ENCODE measurements at regions not wholly inside any gene's neighbourhood (a gene's known extent, or its start where the extent isn't known, plus 50 kb on each side); places are given as distances from the start of the nearest gene placed in this dataset.
A peak's percentile ranks its signal among the peaks of the same experiment; 100 is the strongest.

DNA sequence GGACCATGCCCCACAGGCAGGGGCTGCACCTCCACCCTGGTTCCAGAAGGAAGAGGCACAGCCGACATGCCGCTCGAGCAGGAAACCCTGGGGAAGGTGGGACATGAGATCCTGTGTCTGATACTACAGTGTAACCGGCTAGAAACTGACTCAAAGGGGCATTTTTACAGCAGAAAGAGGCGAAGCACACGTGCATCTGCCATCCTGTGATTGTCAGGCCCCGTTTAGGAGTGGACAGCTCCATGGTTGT is 62.7 kb downstream of the SIK1 start:
- no peak for DNase-seq

DNA sequence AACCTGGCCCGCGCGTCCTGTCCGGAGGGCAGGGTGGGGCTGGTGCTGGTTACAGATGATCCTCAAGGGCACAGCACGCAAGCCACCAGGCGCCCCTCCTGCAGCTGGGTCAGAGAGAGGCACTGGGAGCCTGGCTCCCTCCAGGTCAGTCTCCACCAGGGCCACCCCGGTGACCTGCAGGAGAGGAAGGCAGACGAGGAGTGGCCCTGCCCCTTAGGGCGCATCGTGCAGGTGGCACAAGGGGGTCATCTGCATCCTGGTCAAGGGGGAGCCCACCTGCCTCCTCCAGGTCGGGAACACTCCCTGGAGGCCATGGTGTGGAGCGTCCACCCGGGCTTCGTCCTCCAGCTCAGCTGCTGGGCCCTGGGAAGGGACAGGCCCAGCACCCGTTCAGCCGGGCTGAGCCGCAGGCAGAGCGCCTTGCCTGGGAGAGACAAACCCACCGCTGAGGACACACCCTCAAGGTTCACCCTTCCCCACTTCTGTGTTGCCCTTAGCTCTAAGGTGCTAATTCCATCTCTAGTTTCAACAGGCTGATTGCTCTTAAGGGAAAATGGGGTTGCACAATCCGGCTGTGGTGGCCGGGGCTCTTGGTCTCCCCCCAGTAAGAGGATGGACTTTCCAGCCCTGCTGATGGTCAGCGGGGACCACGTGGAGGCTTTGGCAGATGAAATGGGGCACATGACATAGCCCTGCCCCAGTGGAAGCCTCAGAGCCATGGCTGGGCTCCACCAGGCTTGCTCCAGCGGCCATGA is 63.2 kb downstream of the SIK1 start:
- no peak for DNase-seq

DNA sequence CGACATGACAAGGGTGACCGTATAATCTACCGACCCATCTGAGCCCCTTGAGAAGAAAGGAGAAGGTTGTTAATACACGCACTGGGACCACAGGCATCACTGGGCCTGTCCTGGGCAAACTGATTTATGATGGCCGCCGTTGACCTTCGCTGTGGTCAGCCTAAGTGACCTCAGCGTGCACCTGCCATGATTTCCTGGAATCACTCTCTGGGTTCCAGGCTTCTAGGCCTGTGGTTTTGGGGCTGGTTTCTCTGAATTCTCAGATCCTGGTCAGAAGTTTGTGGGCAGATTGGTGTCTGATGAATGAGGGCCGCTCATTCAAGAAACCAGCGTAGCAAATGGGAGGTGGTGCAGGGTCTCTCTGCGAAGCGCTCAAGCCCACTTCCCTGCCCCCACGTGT is 64.0 kb downstream of the SIK1 start:
- DNase-seq = no peak

DNA sequence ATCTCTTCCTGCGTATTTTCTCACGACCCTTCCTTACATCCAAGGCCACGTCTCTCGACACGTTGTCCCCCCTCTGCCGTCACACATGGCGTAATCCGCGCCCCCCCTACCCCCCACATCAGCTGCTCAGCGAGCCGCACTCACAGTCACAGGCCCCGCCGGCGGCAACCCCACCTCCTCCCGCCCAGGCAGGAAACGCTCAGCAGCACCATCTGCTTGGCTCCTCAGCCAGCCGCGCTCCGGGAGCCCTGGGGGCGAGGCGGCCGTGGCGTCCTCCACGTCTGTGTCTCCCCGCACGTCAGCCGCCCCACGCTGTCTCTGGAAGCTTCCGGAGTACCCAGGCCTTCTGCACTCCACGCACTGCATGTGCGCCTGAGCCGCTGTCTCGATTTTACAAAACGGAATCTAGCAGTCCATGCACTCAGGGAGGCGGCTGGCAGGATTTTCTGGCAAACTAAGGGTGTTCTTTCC is 64.6 kb downstream of the SIK1 start:
- DNase-seq = no peak

DNA sequence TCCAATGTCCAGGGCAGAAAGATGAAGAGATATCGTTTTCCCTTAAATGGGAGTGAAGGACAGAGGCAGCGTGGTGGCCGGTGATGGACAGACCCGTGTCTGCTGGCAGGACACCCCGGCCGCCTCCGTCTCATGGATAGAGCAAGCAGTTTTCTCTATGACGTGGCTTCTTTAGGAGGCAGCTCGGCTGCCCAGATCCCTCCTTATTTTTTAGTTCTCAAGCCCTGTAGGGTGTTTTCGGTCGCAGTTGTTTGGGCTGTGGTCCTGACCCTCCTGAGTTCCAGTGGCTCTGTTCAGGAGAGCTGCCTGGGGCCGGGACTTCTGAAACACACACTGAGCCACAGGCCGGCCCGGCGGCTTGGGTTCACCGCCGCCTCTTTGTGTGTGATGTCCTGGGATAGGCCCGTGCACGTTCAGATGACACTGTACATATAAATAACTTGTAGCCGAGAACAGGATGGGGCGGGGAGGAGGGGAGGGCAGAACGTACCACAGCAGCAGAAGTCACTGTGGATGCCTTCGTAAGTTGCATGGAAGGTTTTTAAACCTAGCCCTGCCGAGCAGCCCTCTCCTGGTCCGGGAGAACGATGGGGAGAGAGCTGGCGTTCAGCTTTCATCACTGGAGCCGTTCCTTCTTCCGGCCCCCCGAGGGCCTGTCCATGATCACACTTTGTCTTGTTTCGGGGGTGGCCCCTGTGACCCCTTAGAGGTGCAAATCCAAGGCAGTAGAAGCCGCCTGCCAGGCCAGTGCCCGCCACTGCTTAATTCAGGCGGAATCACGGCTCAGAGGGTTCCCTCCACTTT is 65.2 kb downstream of the SIK1 start:
- no peak for DNase-seq

DNA sequence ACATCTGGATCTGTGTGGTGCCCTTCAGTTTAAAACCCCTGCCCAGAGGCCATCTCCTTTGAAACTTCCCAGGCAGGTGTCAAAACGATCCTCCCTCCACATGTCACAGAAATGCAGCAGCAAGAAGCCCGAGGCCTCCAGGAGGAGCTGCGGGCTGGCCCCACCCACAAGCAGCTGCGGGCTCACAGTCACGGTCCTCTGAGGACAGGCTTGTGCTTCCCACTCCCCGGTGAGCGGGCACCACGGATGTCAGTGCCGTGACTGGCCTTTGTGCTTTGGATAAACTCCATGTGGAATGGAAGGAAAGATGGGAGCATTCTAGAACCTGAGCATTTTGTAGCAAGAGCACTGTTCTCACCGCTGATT is 65.8 kb downstream of the SIK1 start:
- DNase-seq = no peak

DNA sequence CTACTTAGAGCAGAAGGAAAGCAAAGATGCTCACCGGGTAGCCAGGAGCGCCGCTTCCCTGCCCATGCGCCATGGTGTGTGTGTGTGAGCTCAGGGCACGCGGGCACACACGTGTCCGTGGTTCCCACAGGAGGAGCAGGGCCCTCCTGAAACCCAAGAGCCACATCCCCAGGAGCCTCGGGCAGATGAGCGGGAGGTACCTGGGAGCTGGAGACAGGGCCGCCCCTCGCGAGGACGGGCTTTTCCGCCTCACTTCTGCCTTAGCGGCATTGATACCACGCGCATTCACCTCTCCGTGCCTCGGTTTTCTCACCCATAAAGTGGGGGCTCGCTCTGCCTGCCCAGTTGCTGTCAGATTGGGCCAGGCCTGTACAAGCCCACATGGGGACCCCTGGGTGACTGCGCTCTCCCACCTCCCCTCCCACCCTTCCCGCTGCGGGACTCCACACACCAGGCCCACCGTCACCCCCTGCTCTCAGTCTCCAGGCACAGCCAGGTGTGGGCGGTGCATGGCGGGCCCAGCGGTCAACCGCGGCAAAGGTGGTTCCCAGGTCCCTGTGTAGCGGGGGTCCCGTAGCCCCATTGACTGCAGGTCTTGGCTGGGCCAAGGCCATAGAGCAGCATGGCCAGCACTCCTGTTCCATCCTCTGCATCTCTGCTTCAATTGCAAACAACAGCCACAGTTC is 66.3 kb downstream of the SIK1 start:
- DNase-seq = no peak

DNA sequence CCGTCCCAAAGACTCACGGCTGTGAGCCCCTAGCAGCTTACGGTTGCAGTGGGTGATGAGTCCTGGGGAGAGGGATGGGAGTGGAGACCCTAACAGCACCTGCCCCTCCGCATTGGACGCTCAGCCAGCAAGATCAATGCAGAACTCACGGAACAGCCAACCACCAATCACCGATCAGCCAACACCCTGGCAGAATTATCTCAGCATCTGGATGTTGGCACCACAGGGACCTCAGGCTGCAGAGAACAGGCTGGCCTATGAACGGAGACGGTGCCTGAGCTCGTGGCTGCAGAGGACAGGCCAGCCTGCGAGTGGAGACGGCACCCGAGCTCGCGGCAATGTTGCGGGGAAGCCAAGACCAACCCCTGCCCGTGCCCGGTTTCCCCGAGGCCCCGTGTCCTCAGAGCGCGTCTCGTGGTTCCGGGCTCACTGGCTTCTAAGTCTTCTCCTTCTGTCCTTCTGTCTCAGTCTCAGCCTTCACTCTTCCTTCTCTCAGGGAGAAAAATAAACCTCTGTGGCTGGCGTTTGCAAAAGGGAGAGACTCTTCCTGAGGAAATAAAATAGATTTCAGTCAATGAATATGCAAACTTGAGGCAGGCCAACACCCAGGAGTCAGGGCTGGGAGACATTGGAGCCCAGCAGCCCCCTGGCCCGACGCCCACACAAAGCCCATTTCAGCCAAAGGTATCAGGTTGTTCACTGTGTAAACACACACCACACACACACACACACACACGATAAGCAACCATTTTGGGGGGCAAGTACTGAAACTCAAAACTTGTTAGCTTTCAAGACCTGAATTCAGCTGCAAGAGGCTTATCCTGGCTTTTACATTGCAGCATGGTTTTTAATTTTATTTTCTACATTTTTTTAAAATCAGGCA is 67.8 kb downstream of the SIK1 start:
- DNase-seq = no peak

DNA sequence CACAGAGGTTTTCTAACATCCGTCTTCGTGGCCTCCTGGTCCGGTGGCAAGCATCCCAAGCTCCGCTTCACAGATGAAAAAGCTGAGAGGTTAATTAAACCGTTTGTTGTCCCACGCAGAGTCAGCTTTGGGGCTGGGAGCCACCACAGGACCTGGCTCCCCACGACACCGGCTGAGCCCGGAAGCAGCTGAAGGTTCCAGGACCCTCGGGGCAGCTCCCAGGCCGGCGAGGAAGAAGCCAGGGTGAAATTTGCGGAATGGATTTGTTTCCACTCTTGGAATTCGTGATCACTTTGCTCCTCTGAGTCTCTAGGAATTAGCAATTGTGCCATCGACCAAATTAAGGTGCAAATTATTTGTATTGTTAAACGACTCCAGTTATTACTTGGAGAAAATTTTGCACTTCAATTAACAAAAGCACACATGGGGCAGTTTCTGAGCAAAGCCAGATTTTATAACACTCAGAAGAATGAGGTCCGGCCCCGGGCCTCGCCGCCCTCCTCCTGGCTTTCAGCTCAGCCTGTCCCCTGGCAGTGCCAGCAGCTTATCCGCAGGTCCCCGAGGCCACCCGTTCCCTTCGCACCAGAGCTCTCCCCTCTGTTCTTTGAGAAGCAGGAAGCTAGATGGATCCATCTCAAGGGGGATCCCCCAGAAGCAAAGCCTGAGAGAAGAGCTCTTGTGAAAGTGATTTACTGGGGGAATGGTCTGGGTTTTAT is 69.1 kb downstream of the SIK1 start:
- DNase-seq = no peak

DNA sequence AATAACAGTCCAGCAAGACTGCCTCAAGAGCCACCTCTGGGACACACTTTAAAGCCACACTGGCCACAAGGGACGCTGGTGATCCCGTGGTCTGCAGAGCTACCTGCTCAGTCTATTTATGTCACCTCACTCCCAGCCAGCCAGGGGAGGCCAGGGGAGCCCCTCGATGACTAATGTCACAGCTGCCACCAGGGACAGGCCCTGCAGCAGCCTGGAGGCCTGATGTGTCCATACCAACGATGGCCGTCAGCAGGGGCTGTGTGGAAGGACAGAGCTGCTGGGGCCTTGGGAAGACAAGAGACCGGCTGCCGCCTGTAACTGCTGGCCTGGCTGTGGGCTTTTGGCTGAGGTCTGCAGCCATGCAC is 71.0 kb downstream of the SIK1 start:
- no peak for DNase-seq

DNA sequence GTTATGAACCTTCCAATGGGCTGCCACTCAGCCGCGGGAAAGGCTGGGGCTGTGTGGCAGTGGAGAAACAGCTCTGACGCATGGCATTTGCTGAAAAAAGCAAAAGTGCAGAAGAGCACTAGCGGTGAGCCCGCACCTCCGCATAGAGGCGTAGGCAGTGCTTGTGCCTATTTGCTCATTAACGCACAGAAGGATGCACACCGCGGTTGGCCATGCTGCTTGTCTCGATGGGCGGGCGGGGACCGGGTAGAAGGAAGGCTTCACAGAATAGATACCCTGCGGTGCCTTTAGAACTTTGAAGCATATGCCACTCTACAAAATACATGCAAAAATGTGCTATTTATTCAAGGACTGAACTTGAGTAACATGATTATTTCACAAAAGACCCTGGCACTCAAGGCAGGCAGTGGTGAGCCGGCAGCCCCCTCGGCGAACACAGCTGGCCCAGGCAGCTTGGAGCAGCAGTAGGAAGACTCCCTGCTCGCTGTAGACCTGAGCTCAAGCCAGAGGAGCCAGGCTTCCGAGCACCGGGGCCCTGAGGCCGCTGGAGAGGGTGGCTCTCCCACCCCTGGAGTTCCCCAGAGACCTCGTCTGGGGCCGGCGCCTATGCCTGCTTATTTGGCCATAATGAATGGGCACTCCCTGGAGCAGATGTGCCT is 71.5 kb downstream of the SIK1 start:
- no peak for DNase-seq

DNA sequence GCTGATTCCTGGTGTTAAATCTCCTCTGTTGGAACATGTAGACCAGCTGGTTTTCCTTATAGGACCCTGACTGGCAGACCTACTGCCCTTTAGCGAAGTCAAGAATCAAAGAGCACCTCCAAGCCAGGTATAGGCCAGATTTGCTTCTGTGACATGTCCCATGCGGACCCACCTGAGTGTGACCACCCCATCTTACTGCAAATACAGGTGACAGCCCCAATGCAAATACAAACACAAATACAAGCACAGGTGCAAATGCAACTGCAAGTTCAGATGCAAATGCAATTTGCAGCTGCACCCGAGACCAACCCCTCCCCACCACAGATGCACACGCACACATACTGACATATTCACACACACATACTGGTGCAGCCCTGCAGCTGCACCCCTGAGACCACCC is 72.3 kb downstream of the SIK1 start:
- no peak for DNase-seq

DNA sequence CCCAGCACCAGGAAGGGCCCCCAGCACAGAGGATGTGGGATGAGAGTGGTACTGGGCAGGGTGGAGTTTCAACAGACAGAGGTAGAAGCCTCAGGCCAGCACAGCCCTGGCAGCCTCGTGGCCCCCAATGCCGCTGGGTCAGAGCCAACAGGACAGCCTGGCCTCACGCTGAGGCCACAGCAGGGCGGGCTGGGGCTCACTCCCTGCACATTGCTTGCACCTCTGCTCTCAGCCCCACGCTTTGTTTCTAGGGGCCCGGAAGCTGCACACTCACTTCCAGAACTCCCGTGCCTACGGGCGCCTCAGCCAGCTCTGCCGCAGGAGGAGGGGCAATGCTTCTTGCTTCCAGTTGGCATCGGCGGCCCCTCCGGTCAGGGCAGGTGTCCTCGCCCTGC is 72.9 kb downstream of the SIK1 start:
- no peak for DNase-seq

DNA sequence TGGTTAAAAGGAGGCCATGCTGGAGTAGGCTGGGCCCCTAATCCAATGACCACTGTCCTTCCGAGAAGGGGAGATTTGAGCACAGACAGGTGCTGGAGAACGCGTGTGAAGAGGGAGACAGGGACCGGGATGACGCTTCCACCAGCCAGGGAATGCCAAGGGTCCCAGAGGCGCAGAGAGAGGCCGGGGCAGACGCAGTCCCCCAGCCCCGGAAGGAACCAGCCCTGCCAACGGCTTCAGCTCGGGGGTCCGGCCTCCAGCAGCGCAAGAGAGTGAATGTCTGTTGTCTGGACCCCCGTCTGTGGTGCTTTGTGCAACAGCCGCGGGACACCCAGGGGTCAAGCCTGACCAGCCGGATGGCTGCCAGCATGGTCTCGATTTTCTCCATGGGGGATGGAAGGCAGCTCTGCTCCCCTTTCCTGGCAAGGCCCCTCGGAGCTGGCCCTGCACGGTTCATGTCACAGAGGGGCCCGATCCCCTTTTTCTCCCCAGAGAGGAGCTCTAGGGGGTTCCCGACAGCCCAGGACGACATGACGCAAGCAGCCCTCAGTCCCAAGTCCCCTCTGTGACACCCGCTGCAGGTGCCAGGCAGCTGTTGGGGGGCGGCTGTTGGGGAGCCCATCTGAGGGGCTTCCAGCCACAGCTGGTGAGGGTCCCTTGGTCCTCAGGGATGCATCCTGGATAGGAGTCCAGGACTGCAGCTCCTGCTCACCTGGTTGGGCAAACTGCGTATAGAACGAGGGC is 73.5 kb downstream of the SIK1 start:
- no peak for DNase-seq

DNA sequence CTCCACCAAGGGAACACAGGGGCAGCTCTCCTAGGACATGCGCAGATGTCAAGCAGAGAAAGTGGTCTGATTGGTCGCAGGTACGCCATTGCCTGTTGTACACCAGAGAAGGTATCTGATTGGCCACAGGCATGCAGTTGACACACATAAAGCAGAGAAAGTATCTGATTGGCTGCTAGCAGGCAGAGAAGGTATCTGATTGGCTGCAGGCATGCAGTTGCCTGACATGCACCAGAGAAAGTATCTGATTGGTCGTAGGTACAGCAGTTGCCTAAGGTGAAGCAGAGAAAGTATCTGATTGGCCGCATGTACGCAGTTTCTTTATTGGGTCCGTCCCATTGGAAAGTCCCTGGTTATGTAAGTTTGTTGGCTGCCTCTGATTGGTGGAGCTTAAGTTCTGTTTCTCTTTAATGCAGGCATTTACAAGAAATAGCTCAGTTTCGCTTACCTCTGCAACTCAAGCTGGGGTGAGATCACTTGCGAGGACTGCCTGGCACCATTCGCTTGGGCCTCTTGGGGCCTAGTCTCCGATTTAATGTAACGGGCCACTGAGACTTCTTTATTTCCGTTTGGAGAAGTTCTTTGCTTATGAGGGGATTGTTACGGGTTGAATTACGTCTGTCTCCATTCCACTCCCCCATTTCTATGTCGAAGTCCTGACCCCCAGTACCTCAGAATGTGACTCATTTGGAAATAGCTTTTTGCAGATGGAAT is 74.2 kb downstream of the SIK1 start:
- peak; percentile 18 for DNase-seq

DNA sequence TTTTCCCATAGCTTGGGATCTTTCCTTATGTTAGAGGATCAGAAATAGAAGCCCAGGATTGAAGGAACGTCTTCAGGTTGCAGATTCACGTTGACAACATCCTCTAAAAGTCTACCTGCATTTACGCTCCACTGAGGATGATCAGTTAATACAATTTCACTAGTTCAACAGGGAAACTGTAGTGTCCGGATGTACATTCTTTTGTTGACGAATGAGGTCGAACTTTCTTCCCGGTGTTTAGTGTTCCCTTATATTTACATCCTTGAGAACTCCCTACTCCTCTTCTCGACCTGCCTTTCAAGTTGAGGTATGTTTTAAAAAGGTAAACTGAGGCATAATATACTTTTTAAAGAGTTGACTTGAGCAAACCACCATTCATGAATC is 74.8 kb downstream of the SIK1 start:
- no peak for DNase-seq

DNA sequence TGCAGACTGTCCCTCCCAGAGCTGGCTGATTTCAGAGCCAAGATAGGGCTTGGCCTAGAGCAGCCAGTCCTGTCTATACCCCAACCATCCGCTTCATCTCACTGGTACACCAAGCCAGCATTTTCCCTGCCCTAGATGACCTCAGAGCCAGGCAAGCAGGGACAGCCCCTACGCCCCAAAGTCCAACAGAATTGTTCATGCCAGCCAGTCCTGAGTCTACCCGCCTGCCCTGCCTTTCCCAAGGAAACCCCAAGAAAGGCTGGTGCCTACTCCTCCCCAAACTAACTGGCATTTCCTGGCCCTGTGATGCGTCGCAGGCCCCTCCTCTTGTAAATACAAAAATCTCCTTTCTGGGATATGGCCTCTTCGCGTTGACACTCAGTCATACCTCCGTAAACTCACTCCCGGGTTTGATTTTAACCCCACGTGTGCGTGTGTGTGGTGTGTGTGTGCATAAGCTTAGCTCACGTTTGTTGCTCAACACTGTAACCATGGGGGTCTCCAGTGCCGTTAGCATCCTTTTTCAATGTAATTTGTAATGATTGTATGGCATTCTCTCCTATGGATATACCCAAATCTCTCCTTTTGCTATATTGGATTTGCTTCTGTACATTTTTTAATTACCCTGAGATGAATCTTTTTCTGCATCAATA is 75.3 kb downstream of the SIK1 start:
- no peak for DNase-seq

DNA sequence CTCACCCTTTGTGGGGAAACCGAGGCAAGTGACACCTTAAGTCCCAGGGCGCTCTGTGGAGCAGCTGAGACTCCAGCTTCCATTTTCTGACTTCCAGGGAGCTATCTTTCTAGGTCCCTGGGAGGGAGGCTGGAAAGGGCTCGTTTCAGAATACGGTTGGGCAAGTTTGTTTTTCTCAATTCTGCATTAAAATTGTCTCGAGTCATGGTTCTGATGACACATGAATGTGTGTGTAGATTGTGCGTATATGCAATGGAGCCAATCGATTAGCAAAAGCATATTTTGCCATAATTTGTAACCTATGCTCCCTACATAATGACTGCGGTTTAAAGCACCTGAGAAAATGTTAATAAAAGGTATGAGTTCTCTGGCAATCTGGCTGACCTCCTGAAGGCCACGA is 77.3 kb downstream of the SIK1 start:
- no peak for DNase-seq

DNA sequence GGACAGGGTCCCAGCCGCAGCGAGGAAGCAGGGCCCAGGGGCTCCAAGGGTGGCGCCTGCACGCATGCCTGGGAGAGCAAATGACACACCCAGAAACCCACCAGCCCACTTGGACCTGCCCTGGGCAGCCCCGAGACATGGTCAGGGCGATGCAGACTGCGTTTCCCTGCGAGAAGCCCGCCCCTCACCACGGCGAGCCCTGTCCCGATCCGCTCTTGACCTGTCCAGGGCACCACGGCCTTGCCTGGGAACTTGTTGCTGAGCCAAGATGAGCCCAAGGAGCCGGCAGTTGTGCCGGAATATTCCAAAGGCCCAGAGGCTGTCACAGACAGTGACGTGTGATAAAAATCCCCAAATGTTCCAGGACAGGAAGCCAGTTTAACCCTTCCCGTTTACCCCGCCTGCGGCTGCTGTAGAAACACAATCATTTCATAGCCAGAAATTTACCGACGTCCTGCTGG is 78.1 kb downstream of the SIK1 start:
- no peak for DNase-seq

DNA sequence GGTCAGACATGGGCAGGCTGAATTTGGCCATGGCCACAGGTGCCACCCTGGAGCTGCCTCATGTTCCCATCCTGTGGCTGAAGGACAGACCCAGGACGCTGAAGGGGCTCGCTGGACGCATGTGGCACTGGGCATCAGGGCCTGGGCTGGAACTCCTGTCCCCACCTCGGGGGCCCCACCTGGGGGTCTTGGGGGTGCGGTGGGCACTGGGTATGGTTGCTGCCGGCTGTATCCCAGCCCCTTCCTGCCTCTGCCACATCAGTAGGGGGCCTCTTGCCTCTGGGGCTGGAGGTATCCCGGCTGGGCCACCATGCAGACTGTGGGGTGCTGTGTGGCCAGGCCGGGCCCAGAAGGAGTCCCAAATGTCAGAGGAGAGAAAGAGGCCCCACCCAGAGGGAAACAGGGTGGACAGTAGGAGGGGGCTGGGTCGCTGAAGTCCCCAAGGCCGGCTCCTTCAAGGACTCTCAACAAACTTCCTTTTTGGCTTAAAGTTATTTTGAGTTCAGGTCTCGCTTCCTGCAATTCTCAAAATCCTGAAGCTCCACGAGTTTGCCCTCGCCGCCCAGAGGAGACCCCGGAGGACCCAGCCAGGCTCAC is 78.7 kb downstream of the SIK1 start:
- DNase-seq = no peak
